WTC11 (cell line): ENCODE measurements at regions not wholly inside any gene's neighbourhood (a gene's known extent, or its start where the extent isn't known, plus 50 kb on each side); places are given as distances from the start of the nearest gene placed in this dataset.

Experiments
- CREB1 ChIP-seq: sonication (generic); formaldehyde crosslinking; IDR thresholded peaks from 2 replicates; pipeline ENCODE4 v1.8.0; 2023; ENCODE audit warnings: mild to moderate bottlenecking, missing genetic modification reagents
- GABPB1 ChIP-seq: sonication (generic); formaldehyde crosslinking; IDR thresholded peaks from 2 replicates; pipeline ENCODE4 v1.8.1; 2023; ENCODE audit warnings: mild to moderate bottlenecking, missing genetic modification reagents
- JUN ChIP-seq: sonication (generic); formaldehyde crosslinking; IDR thresholded peaks from 2 replicates; pipeline ENCODE4 v1.8.0; 2023; ENCODE audit warnings: mild to moderate bottlenecking, missing genetic modification reagents
- NR1H2 ChIP-seq: sonication (generic); formaldehyde crosslinking; IDR thresholded peaks from 2 replicates; pipeline ENCODE4 v1.9.0; 2021; ENCODE audit warnings: mild to moderate bottlenecking, moderate library complexity, missing genetic modification reagents
- SP1 ChIP-seq: sonication (generic); formaldehyde crosslinking; conservative IDR thresholded peaks from 2 replicates; pipeline ENCODE4 v1.8.1; 2022; ENCODE audit warnings: missing genetic modification reagents
- ZNF263 ChIP-seq: sonication (generic); formaldehyde crosslinking; IDR thresholded peaks from 2 replicates; pipeline ENCODE4 v1.8.1; 2022; ENCODE audit warnings: low read depth, mild to moderate bottlenecking, moderate library complexity, missing genetic modification reagents
- TF ChIP-seq, protein P1 (sequence below): fragments of 200-600 bp; IDR thresholded peaks from 2 replicates; pipeline ENCODE4 v1.8.0; 2022; ENCODE audit warnings: antibody characterized with exemption
- TF ChIP-seq, protein P2 (sequence below): fragments of 250-450 bp; sonication (Bioruptor Pico); IDR thresholded peaks from 2 replicates; pipeline ENCODE4 v1.9.0; 2021; ENCODE audit warnings: mild to moderate bottlenecking
- TF ChIP-seq, protein P3 (sequence below): sonication (generic); formaldehyde crosslinking; IDR thresholded peaks from 2 replicates; pipeline ENCODE4 v1.8.1; 2023; ENCODE audit warnings: mild to moderate bottlenecking, missing genetic modification reagents, moderate library complexity
- TF ChIP-seq, protein P4 (sequence below): sonication (generic); formaldehyde crosslinking; conservative IDR thresholded peaks from 2 replicates; pipeline ENCODE4 v1.8.1; 2022; ENCODE audit warnings: mild to moderate bottlenecking, missing genetic modification reagents
- TF ChIP-seq, protein P5 (sequence below): sonication (generic); formaldehyde crosslinking; IDR thresholded peaks from 2 replicates; pipeline ENCODE4 v1.8.1; 2023; ENCODE audit warnings: mild to moderate bottlenecking, missing genetic modification reagents

DNA sequence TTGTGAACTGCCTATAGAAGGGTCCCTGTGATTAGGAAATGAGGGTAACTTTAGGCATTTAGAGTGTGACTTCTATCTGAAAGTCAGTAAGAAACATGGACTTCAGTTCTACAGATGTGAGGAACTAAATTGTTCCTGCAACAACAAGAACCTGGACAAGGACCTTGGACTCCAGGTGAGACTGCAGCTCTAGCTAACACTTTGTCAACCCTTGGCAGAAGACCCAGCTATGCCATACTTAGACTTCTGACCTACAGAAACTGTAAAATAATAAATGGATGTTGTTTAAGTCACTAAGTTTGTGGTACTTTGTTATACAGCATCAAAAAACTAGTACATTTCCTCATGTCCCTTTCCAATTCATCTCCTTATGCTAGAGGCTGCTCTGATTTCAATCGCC is 580.8 kb downstream of the IQCM start:
- TF ChIP-seq, protein P1, sequence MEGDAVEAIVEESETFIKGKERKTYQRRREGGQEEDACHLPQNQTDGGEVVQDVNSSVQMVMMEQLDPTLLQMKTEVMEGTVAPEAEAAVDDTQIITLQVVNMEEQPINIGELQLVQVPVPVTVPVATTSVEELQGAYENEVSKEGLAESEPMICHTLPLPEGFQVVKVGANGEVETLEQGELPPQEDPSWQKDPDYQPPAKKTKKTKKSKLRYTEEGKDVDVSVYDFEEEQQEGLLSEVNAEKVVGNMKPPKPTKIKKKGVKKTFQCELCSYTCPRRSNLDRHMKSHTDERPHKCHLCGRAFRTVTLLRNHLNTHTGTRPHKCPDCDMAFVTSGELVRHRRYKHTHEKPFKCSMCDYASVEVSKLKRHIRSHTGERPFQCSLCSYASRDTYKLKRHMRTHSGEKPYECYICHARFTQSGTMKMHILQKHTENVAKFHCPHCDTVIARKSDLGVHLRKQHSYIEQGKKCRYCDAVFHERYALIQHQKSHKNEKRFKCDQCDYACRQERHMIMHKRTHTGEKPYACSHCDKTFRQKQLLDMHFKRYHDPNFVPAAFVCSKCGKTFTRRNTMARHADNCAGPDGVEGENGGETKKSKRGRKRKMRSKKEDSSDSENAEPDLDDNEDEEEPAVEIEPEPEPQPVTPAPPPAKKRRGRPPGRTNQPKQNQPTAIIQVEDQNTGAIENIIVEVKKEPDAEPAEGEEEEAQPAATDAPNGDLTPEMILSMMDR: no peak
- TF ChIP-seq JUN (CRISPR knock-in tag) (no peak), SP1 (CRISPR knock-in tag) (no peak), NR1H2 (CRISPR knock-in tag) (no peak), ZNF263 (CRISPR knock-in tag) (no peak), GABPB1 (CRISPR knock-in tag) (no peak), CREB1 (CRISPR knock-in tag) (no peak)
- TF ChIP-seq, protein P2, sequence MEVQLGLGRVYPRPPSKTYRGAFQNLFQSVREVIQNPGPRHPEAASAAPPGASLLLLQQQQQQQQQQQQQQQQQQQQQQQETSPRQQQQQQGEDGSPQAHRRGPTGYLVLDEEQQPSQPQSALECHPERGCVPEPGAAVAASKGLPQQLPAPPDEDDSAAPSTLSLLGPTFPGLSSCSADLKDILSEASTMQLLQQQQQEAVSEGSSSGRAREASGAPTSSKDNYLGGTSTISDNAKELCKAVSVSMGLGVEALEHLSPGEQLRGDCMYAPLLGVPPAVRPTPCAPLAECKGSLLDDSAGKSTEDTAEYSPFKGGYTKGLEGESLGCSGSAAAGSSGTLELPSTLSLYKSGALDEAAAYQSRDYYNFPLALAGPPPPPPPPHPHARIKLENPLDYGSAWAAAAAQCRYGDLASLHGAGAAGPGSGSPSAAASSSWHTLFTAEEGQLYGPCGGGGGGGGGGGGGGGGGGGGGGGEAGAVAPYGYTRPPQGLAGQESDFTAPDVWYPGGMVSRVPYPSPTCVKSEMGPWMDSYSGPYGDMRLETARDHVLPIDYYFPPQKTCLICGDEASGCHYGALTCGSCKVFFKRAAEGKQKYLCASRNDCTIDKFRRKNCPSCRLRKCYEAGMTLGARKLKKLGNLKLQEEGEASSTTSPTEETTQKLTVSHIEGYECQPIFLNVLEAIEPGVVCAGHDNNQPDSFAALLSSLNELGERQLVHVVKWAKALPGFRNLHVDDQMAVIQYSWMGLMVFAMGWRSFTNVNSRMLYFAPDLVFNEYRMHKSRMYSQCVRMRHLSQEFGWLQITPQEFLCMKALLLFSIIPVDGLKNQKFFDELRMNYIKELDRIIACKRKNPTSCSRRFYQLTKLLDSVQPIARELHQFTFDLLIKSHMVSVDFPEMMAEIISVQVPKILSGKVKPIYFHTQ (CRISPR knock-in tag): no peak
- TF ChIP-seq, protein P3, sequence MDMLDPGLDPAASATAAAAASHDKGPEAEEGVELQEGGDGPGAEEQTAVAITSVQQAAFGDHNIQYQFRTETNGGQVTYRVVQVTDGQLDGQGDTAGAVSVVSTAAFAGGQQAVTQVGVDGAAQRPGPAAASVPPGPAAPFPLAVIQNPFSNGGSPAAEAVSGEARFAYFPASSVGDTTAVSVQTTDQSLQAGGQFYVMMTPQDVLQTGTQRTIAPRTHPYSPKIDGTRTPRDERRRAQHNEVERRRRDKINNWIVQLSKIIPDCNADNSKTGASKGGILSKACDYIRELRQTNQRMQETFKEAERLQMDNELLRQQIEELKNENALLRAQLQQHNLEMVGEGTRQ (CRISPR knock-in tag): no peak
- TF ChIP-seq, protein P4, sequence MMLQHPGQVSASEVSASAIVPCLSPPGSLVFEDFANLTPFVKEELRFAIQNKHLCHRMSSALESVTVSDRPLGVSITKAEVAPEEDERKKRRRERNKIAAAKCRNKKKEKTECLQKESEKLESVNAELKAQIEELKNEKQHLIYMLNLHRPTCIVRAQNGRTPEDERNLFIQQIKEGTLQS: no peak
- TF ChIP-seq, protein P5, sequence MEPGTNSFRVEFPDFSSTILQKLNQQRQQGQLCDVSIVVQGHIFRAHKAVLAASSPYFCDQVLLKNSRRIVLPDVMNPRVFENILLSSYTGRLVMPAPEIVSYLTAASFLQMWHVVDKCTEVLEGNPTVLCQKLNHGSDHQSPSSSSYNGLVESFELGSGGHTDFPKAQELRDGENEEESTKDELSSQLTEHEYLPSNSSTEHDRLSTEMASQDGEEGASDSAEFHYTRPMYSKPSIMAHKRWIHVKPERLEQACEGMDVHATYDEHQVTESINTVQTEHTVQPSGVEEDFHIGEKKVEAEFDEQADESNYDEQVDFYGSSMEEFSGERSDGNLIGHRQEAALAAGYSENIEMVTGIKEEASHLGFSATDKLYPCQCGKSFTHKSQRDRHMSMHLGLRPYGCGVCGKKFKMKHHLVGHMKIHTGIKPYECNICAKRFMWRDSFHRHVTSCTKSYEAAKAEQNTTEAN (CRISPR knock-in tag): no peak
